SJSA1 (cell line): ENCODE measurements at regions not wholly inside any gene's neighbourhood (a gene's known extent, or its start where the extent isn't known, plus 50 kb on each side); places are given as distances from the start of the nearest gene placed in this dataset.

ENCODE experiments used
- DNase-seq, 2 experiments: peaks; one replicate each; pipeline ENCODE4 v3.0.0-alpha.2; 2015 to 2020; ENCODE audit warnings: low spot score in 2 of 2, low read depth in 1 of 2
- H3K27ac ChIP-seq: fragments of 250-450 bp; sonication (Bioruptor Pico); 2 replicates; pipeline ENCODE4 v1.5.1; 2020; ENCODE audit warnings: mild to moderate bottlenecking, moderate library complexity
- H3K27me3 ChIP-seq: fragments of 250-450 bp; sonication (Bioruptor Pico); replicated peaks from 2 replicates; pipeline ENCODE4 v1.5.1; 2020; ENCODE audit warnings: mild to moderate bottlenecking, moderate library complexity
- H3K36me3 ChIP-seq: fragments of 250-450 bp; sonication (Bioruptor Pico); 2 replicates; pipeline ENCODE4 v1.5.1; 2020; ENCODE audit warnings: mild to moderate bottlenecking
- H3K4me1 ChIP-seq: fragments of 250-450 bp; sonication (Bioruptor Pico); replicated peaks from 2 replicates; pipeline ENCODE4 v1.6.1; 2021; ENCODE audit warnings: mild to moderate bottlenecking
- H3K4me3 ChIP-seq: fragments of 250-450 bp; sonication (Bioruptor Pico); 2 replicates; pipeline ENCODE4 v1.5.1; 2020; ENCODE audit warnings: mild to moderate bottlenecking
- H3K9me3 ChIP-seq: fragments of 250-450 bp; sonication (Bioruptor Pico); replicated peaks from 2 replicates; pipeline ENCODE4 v1.5.1; 2020; ENCODE audit warnings: mild to moderate bottlenecking

DNA sequence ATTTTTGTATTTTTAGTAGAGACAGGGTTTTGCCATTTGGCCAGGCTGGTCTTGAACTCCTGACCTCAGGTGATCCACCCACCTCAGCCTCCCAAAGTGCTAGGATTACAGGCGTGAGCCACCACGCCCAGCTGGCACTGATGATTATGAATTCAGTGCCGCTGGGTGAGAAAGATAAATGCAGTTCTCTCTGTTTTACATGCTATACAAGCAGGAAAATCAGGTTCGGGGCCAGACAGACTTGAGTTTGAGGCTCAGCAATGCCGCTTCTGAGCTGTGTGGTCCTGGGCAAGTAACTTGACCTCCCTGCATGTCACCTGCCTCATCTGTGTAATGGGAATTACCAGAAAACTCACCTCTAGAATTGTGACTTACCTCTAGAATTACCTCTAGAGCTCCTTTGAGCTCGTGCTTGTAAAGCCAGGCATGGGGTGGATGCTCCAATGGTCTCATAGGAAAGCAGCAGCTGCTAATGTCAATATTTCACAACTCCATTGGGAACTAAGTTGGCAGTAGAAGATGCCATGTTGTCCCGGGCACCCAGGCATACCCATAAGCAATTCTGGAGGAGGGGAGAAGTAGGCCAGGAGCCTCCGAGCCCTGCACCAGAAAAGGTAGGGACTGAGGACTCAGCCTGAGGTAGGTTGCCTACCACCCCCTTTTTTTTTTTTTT is 119.8 kb upstream of the SLC25A33 start:
- H3K4me1 ChIP-seq, result peaks cover 8% of the 10 kb centered on the region
- no peaks in the 10 kb centered on the region; the same call in 1 of the 2 replicates for H3K27me3 ChIP-seq
- no peaks in the 10 kb centered on the region; the same call in 1 of the 2 replicates for H3K9me3 ChIP-seq
- no peak overlapping the region for H3K27ac ChIP-seq
- no peak for DNase-seq
- H3K36me3 ChIP-seq, result no peaks in the 10 kb centered on the region
- H3K4me3 ChIP-seq, result no peak overlapping the region

DNA sequence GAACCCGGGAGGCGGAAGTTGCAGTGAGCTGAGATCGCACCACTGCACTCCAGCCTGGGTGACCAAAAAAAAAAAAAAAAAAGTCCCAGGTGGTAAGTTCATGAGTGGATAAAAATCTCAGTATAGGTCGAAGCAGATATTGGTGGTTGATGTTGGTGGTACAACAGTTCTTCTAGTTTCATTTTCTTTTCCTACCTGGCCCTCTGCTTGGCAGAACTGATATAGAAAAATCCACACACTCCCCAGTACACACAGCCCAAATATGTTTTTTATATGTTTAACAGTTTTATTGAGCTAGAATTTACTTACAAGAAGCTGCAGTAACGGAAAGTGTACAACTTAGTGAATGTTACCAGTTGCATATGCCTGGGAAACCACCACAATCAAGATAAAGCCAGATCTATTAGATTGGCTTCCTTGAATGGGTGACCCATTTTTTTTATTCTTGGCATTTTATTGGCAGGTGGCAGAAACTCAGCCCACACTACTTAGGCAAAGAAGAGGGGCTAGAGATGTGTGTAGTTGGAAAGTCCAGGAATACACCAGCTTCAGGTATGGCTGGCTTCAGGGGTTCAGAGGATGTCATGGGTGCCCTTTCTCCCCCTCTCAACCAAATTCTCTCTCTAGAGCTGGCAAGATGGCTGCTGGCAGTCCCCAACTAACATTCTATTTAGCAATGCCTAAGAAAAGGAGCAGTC is 118.3 kb upstream of the SLC25A33 start:
- no peaks in the 10 kb centered on the region; the same call in 1 of the 2 replicates for H3K27me3 ChIP-seq

GRCh38 chr1:9421533-9421873 is 117.8 kb upstream of the SLC25A33 start:
- Histone ChIP-seq H3K36me3 (no peaks in the 10 kb centered on the region), H3K9me3 (no peaks in the 10 kb centered on the region; the same call in 1 of the 2 replicates), H3K27ac (no peak overlapping the region), H3K27me3 (no peaks in the 10 kb centered on the region; the same call in 1 of the 2 replicates), H3K4me3 (no peak overlapping the region), H3K4me1 (no peaks in the 10 kb centered on the region)
- DNase-seq, result no peak

More for the DNA sequence above, 118.3 kb upstream of the SLC25A33 start:
- Histone ChIP-seq H3K27ac (no peak overlapping the region), H3K9me3 (no peaks in the 10 kb centered on the region; the same call in 1 of the 2 replicates), H3K4me3 (no peak overlapping the region), H3K4me1 (no peaks in the 10 kb centered on the region), H3K36me3 (no peaks in the 10 kb centered on the region)
- no peak for DNase-seq

GRCh38 chr1:9422321-9422720 is 116.9 kb upstream of the SLC25A33 start:
- Histone ChIP-seq H3K27me3 (no peaks in the 10 kb centered on the region; the same call in 1 of the 2 replicates), H3K9me3 (no peaks in the 10 kb centered on the region; the same call in 1 of the 2 replicates), H3K27ac (no peak overlapping the region), H3K4me3 (no peak overlapping the region), H3K4me1 (no peaks in the 10 kb centered on the region), H3K36me3 (no peaks in the 10 kb centered on the region)
- no peak for DNase-seq

- no peak for DNase-seq
- Histone ChIP-seq H3K9me3 (no peaks in the 10 kb centered on the region; the same call in 1 of the 2 replicates), H3K4me3 (no peak overlapping the region), H3K4me1 (no peaks in the 10 kb centered on the region; the same call in 1 of the 2 replicates), H3K27ac (no peak overlapping the region), H3K36me3 (no peaks in the 10 kb centered on the region), H3K27me3 (no peaks in the 10 kb centered on the region; the same call in 1 of the 2 replicates)
Observed at GRCh38 chr1:9422911-9423505, 116.3 kb upstream of the SLC25A33 start.

GRCh38 chr1:9424261-9424660 is 115.0 kb upstream of the SLC25A33 start:
- peaks cover 8% of the 10 kb centered on the region for H3K4me1 ChIP-seq
- H3K4me3 ChIP-seq, result no peak overlapping the region
- H3K36me3 ChIP-seq, result no peaks in the 10 kb centered on the region
- no peaks in the 10 kb centered on the region; the same call in 1 of the 2 replicates for H3K27me3 ChIP-seq
- no peak overlapping the region for H3K27ac ChIP-seq
- DNase-seq, result no peak
- H3K9me3 ChIP-seq, result no peaks in the 10 kb centered on the region; the same call in 1 of the 2 replicates

- no peak for DNase-seq
- Histone ChIP-seq H3K36me3 (no peaks in the 10 kb centered on the region), H3K4me1 (peaks cover 16% of the 10 kb centered on the region), H3K4me3 (no peak overlapping the region), H3K9me3 (no peaks in the 10 kb centered on the region; the same call in 1 of the 2 replicates), H3K27me3 (no peaks in the 10 kb centered on the region; the same call in 1 of the 2 replicates), H3K27ac (no peak overlapping the region)
Observed at GRCh38 chr1:9425859-9426258, 113.4 kb upstream of the SLC25A33 start.

GRCh38 chr1:9426291-9426711 is 113.0 kb upstream of the SLC25A33 start:
- no peak overlapping the region for H3K4me3 ChIP-seq

DNA sequence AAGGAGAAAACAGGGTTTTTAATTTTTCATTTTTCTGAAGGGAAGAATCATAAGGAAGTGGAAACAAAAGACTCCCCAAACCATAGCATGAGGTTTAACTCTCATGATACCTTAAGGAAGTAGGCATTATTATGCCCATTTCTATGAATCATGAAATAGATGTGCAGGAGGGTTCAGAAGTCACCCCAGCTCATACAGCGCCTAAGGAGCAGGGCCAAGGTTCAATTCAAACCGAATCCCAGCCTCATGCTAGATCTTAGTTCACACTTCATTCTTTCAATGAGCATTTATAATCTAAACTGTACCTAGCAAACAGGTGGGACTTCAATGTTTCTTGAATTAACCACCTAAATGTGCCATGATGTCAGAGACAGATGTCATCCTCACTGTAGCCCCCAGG is 111.9 kb upstream of the SLC25A33 start:
- Histone ChIP-seq H3K4me1 (peaks cover 16% of the 10 kb centered on the region), H3K36me3 (no peaks in the 10 kb centered on the region), H3K4me3 (no peak overlapping the region), H3K9me3 (no peaks in the 10 kb centered on the region; the same call in 1 of the 2 replicates), H3K27me3 (no peaks in the 10 kb centered on the region; the same call in 1 of the 2 replicates), H3K27ac (no peak overlapping the region)
- DNase-seq, result no peak

More at GRCh38 chr1:9426291-9426711, 113.0 kb upstream of the SLC25A33 start:
- Histone ChIP-seq H3K36me3 (no peaks in the 10 kb centered on the region), H3K4me1 (peaks cover 16% of the 10 kb centered on the region), H3K27me3 (no peaks in the 10 kb centered on the region; the same call in 1 of the 2 replicates), H3K9me3 (no peaks in the 10 kb centered on the region; the same call in 1 of the 2 replicates), H3K27ac (no peak overlapping the region)
- no peak for DNase-seq

GRCh38 chr1:9428601-9429341 is 110.5 kb upstream of the SLC25A33 start:
- H3K36me3 ChIP-seq, result no peaks in the 10 kb centered on the region
- no peaks in the 10 kb centered on the region for H3K27me3 ChIP-seq
- peaks cover 16% of the 10 kb centered on the region for H3K4me1 ChIP-seq
- peak overlapping the region; percentile 42 for H3K27ac ChIP-seq
- no peaks in the 10 kb centered on the region for H3K9me3 ChIP-seq
- peak overlapping the region; percentile 45 for H3K4me3 ChIP-seq
- peak; percentile 96 to 98 for DNase-seq

DNA sequence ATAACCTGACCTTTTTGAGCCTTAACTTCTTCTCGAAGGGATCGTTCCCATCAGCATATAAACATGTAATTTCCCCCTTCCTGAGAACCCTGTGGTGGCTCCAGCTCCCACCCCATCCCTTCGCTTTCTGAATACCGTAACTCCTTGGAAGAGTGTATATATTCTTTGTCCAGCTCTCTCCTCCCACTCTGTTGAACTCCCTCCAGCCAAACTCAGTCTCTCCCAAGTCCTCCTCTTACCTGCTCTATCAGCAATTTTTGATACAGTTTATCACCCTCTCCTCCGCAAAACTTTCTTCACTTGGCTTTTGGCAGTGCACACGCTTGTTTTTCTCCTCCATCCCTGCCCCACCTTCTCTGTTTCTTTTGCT is 109.9 kb upstream of the SLC25A33 start:
- Histone ChIP-seq H3K27ac (peak overlapping the region; percentile 42), H3K9me3 (no peaks in the 10 kb centered on the region), H3K36me3 (no peaks in the 10 kb centered on the region), H3K27me3 (no peaks in the 10 kb centered on the region), H3K4me3 (peak overlapping the region; percentile 45), H3K4me1 (peaks cover 16% of the 10 kb centered on the region)
- DNase-seq, result no peak

GRCh38 chr1:9434247-9435152 is 104.8 kb upstream of the SLC25A33 start:
- Histone ChIP-seq H3K9me3 (no peaks in the 10 kb centered on the region), H3K4me1 (peaks cover 31% of the 10 kb centered on the region), H3K4me3 (no peak overlapping the region), H3K27ac (no peak overlapping the region), H3K27me3 (no peaks in the 10 kb centered on the region), H3K36me3 (no peaks in the 10 kb centered on the region)
- no peak for DNase-seq
